GM12878 (cell line): ENCODE measurements at regions not wholly inside any gene's neighbourhood (a gene's known extent, or its start where the extent isn't known, plus 50 kb on each side); places are given as distances from the start of the nearest gene placed in this dataset.

Experiments
- ATAC-seq: fragments of 200-7000 bp; cut with Tn5 transposase; 3 replicates; pipeline ENCODE4 v1.9.1; 2020; ENCODE audit warnings: mild to moderate bottlenecking, moderate library complexity
- BruUV-seq: library from RNA; stranded (reverse); fragments of 400-500 nt; replicated peaks from 2 replicates; lab custom pipeline; 2021; lab: Mats Ljungman, UMichigan
- CTCF ChIA-PET: fragments of 300-600 bp; sonication (Branson Sonifier 250); formaldehyde crosslinking; extraction: SDS; loops from one replicate; lab custom pipeline; 2021; ENCODE audit warnings: inconsistent platforms; lab: Yijun Ruan, JAX
- POLR2A ChIA-PET: fragments of 350-600 bp; formaldehyde crosslinking; extraction: SDS; loops from one replicate; lab custom pipeline; 2021; ENCODE audit warnings: inconsistent platforms; lab: Charles Lee
- RAD21 ChIA-PET: fragments of 300-600 bp; sonication (Branson Sonifier 250); formaldehyde crosslinking; loops from one replicate; lab custom pipeline; 2023; ENCODE audit warnings: antibody characterized with exemption; ENCODE audit not compliant: unreplicated experiment; lab: Charles Lee
- SMC1A ChIA-PET: fragments of 300-600 bp; sonication (Branson Sonifier 250); formaldehyde crosslinking; loops from one replicate; lab custom pipeline; 2023; ENCODE audit not compliant: unreplicated experiment, uncharacterized antibody; lab: Charles Lee
- DNase-seq: peaks from one replicate; pipeline ENCODE4 v3.0.0-alpha.2; 2011; ENCODE audit warnings: low read depth, low spot score
- FAIRE-seq: peaks from 3 replicates; lab custom pipeline; 2011; peaks lifted over from hg19 to GRCh38; lab: Jason Lieb, UNC
- H2AFZ ChIP-seq: 2 replicates; pipeline ENCODE4 v1.6.0; 2011; ENCODE audit warnings: low read depth, low read length, control low read depth; ENCODE audit not compliant: control insufficient read depth
- H3K27ac ChIP-seq: 2 replicates; pipeline ENCODE4 v1.5.1; 2011; ENCODE audit warnings: control low read depth; ENCODE audit not compliant: control insufficient read depth, insufficient read depth
- H3K27me3 ChIP-seq, 2 experiments: replicated peaks in 1 of 2; 2 replicates each; pipeline versions ENCODE4 v1.6.0 to v1.6.1; 2011; ENCODE audit warnings: low read length in 1 of 2; ENCODE audit not compliant: control insufficient read depth in 2 of 2, insufficient read depth in 2 of 2
- H3K36me3 ChIP-seq, 2 experiments: 2 replicates each; pipeline ENCODE4 v1.5.1; 2011; ENCODE audit warnings: low read length in 1 of 2; ENCODE audit not compliant: control insufficient read depth in 2 of 2, insufficient read depth in 2 of 2
- H3K4me1 ChIP-seq: 2 replicates; pipeline ENCODE4 v1.6.1; 2011; ENCODE audit warnings: mild to moderate bottlenecking, low read length, moderate library complexity, mixed read lengths; ENCODE audit not compliant: control insufficient read depth, insufficient read depth
- H3K4me2 ChIP-seq: 2 replicates; pipeline ENCODE4 v1.6.0; 2011; ENCODE audit warnings: control low read depth; ENCODE audit not compliant: control insufficient read depth, insufficient read depth
- H3K4me3 ChIP-seq: fragments of 200-600 bp; sonication (generic); 2 replicates; pipeline ENCODE4 v1.5.1; 2016
- H3K79me2 ChIP-seq: 2 replicates; pipeline ENCODE4 v1.6.0; 2011; ENCODE audit warnings: low read length; ENCODE audit not compliant: control insufficient read depth, insufficient read depth
- H3K9ac ChIP-seq: 2 replicates; pipeline ENCODE4 v1.8.0; 2011; ENCODE audit warnings: low read length, control low read depth, mixed read lengths; ENCODE audit not compliant: control insufficient read depth, insufficient read depth
- H3K9me3 ChIP-seq: replicated peaks from 3 replicates; pipeline ENCODE4 v1.5.1; 2011; ENCODE audit warnings: mild to moderate bottlenecking, low read length; ENCODE audit not compliant: control insufficient read depth, insufficient read depth
- H4K20me1 ChIP-seq: 2 replicates; pipeline ENCODE4 v1.6.0; 2011; ENCODE audit not compliant: control insufficient read depth, insufficient read depth
- BCL11A ChIP-seq: IDR thresholded peaks from 2 replicates; pipeline ENCODE4 v1.6.1; 2011; ENCODE audit warnings: low read depth, low read length
- EP300 ChIP-seq, 2 experiments: fragments of 150-350 bp in 1 of 2; IDR thresholded peaks; 2 replicates each; pipeline ENCODE4 v1.6.1; 2011 to 2012; ENCODE audit warnings: low read depth in 2 of 2, low read length in 2 of 2, borderline replicate concordance in 1 of 2, improper control_type of control experiment in 1 of 2, inconsistent platforms in 1 of 2; ENCODE audit not compliant: control insufficient read depth in 1 of 2
- FOXM1 ChIP-seq: IDR thresholded peaks from 2 replicates; pipeline ENCODE4 v1.6.1; 2012; ENCODE audit warnings: low read depth, mild to moderate bottlenecking, inconsistent platforms, low read length, moderate library complexity
- HDAC2 ChIP-seq: fragments of 200-600 bp; sonication (generic); IDR thresholded peaks from 2 replicates; pipeline ENCODE4 v1.6.1; 2017
- MTA3 ChIP-seq: IDR thresholded peaks from 2 replicates; pipeline ENCODE4 v1.6.1; 2012; ENCODE audit warnings: low read length, inconsistent platforms, borderline replicate concordance
- NBN ChIP-seq: fragments of 450-650 bp; IDR thresholded peaks from 2 replicates; pipeline ENCODE4 v1.6.1; 2016
- POLR2AphosphoS5 ChIP-seq: IDR thresholded peaks from 2 replicates; pipeline ENCODE4 v1.6.1; 2011; ENCODE audit warnings: mild to moderate bottlenecking, low read length, inconsistent platforms
- REST ChIP-seq: IDR thresholded peaks from 2 replicates; pipeline ENCODE4 v1.6.1; 2012; ENCODE audit warnings: mild to moderate bottlenecking, low read depth, low read length
- TAF1 ChIP-seq: IDR thresholded peaks from 2 replicates; pipeline ENCODE4 v1.6.1; 2011; ENCODE audit warnings: mild to moderate bottlenecking, low read depth, low read length, borderline replicate concordance
- TARDBP ChIP-seq: IDR thresholded peaks from 2 replicates; pipeline ENCODE4 v1.6.1; 2016; ENCODE audit warnings: borderline replicate concordance
- ZBED1 ChIP-seq: IDR thresholded peaks from 2 replicates; pipeline ENCODE4 v1.6.1; 2016; ENCODE audit warnings: borderline replicate concordance
- WGBS: methylation state at CpG from one replicate; pipeline ENCODE4 v1.1.6; 2016; ENCODE audit warnings: low lambda C conversion rate; ENCODE audit not compliant: insufficient replicate concordance, insufficient coverage; ENCODE audit errors: missing lambda C conversion rate; 5-methylcytosine and 5-hydroxymethylcytosine counted together
- in situ Hi-C: fragments of 300-500 bp; cut with MboI; formaldehyde crosslinking; loops from 9 replicates; pipeline ENCODE4 v1.14.3; 2018; ENCODE audit warnings: mixed read lengths
- intact Hi-C: fragments of 100-400 bp; cut with micrococcal nuclease; formaldehyde crosslinking; loops from one replicate; pipeline ENCODE4 v1.14.2; 2022; ENCODE audit not compliant: unreplicated experiment
- TF ChIP-seq, protein P1 (sequence below): fragments of 150-350 bp; IDR thresholded peaks from 2 replicates; pipeline ENCODE4 v1.6.1; 2016; ENCODE audit warnings: low read depth, low read length
- TF ChIP-seq, protein P2 (sequence below): IDR thresholded peaks from 2 replicates; pipeline ENCODE4 v1.6.1; 2012; ENCODE audit warnings: low read length, inconsistent platforms
- TF ChIP-seq, protein P3 (sequence below): IDR thresholded peaks from 2 replicates; pipeline ENCODE4 v1.6.1; 2011; ENCODE audit warnings: low read depth, mild to moderate bottlenecking, low read length, moderate library complexity, borderline replicate concordance; ENCODE audit errors: extremely low read depth

DNA sequence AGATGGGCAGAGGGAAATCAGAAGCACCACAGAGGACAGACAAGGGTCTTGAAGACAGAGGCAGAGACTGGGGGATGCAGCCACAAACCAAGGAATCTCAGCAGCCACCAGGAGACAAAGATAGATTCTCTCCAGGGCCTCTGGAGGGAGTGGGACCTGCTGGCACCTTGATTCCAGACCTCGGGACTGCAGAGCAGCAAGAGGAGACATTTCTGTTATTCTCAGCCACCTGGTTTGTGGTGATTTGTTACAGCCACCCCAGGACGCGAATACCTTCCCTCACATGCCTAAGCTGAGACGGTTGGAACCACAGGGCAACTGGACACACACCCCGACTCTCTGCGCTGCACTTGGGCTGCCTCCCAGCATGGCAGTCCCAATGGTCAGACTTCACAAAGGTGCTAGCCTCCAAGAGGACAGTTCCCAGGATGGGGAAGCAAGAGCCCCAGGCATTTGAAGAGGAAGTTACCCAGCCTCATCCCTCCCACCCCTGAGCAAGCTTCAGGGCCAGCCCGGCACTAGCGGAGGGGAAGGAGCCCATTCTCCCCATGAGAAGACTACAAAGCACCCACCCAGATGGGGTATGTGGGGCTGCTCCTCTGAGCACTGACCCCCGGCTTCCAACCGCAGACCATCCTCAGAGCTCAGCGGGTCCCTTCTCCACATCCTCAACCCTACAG, 104.6 kb upstream of the INSIG1 start (continued):
- TF ChIP-seq EP300 (IDR thresholded peaks at IDR 0.05; ENCODE audit: borderline replicate concordance in 1 of 2, control insufficient read depth in 1 of 2, low read depth in 2 of 2, low read length in 2 of 2) = no peak
- TF ChIP-seq TAF1 = no peak
- TF ChIP-seq NBN = no peak
- no peak for TF ChIP-seq POLR2AphosphoS5
- no peak for TF ChIP-seq HDAC2

DNA sequence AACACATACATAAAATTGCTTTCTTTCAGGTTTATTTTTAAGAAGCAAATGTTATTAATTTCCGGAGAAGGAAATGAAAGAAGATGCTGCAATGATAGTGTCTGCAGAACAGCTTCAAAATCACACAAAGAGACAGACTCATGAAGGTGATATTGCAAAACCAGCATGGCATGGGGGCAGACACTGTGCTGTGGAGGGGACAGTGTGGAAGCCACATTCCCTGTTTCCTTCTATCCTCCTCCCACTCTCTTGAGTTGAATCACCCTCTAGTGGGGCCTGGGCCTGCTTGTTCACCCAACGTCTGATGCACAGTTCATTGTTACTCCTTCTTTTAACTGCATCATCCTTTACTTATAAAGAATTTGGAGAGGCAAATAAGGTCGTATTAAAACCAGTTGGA, 104.0 kb upstream of the INSIG1 start:
- Histone ChIP-seq H3K9me3 (peaks cover 8% of the 10 kb centered on the region; the same call in 2 of the 3 replicates), H3K4me2 (no peak overlapping the region), H2AFZ (no peak overlapping the region), H4K20me1 (no peaks in the 10 kb centered on the region), H3K27ac (no peak overlapping the region), H3K9ac (no peak overlapping the region), H3K79me2 (no peaks in the 10 kb centered on the region), H3K36me3 (no peaks in the 10 kb centered on the region), H3K4me1 (peaks cover 13% of the 10 kb centered on the region), H3K4me3 (no peak overlapping the region), H3K27me3 (no peaks in the 10 kb centered on the region)
- no TSS peak for BruUV-seq
- ChIA-PET POLR2A (no interaction called here), SMC1A (interaction anchor here (1.4 kb wide), 1 partner anchor 11 kb away, joined by 3 read pairs; no protein-coding TSS in a partner anchor), RAD21 (no interaction called here), CTCF (interaction anchor here (1.4 to 5.3 kb wide), 2 partner anchors 150 to 266 kb away, joined by 3 to 37 read pairs; no protein-coding TSS in a partner anchor)
- 46% methylated on average over 3 of the region's 3 CpGs for WGBS
- no peak for DNase-seq
- in situ Hi-C loops (no loop called here), intact Hi-C loops (loop anchor here (5.0 kb wide), 1 partner anchor 104 kb away; the partner anchor contains the start of gene INSIG1)
- ATAC-seq = no peak
- no peak for FAIRE-seq
- TF ChIP-seq REST (no peak), FOXM1 (no peak), ZBED1 (no peak), BCL11A (no peak), MTA3 (no peak), TARDBP (no peak)
- TF ChIP-seq, protein P1, sequence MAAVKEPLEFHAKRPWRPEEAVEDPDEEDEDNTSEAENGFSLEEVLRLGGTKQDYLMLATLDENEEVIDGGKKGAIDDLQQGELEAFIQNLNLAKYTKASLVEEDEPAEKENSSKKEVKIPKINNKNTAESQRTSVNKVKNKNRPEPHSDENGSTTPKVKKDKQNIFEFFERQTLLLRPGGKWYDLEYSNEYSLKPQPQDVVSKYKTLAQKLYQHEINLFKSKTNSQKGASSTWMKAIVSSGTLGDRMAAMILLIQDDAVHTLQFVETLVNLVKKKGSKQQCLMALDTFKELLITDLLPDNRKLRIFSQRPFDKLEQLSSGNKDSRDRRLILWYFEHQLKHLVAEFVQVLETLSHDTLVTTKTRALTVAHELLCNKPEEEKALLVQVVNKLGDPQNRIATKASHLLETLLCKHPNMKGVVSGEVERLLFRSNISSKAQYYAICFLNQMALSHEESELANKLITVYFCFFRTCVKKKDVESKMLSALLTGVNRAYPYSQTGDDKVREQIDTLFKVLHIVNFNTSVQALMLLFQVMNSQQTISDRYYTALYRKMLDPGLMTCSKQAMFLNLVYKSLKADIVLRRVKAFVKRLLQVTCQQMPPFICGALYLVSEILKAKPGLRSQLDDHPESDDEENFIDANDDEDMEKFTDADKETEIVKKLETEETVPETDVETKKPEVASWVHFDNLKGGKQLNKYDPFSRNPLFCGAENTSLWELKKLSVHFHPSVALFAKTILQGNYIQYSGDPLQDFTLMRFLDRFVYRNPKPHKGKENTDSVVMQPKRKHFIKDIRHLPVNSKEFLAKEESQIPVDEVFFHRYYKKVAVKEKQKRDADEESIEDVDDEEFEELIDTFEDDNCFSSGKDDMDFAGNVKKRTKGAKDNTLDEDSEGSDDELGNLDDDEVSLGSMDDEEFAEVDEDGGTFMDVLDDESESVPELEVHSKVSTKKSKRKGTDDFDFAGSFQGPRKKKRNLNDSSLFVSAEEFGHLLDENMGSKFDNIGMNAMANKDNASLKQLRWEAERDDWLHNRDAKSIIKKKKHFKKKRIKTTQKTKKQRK = no peak
- TF ChIP-seq, protein P2, sequence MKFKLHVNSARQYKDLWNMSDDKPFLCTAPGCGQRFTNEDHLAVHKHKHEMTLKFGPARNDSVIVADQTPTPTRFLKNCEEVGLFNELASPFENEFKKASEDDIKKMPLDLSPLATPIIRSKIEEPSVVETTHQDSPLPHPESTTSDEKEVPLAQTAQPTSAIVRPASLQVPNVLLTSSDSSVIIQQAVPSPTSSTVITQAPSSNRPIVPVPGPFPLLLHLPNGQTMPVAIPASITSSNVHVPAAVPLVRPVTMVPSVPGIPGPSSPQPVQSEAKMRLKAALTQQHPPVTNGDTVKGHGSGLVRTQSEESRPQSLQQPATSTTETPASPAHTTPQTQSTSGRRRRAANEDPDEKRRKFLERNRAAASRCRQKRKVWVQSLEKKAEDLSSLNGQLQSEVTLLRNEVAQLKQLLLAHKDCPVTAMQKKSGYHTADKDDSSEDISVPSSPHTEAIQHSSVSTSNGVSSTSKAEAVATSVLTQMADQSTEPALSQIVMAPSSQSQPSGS = no peak
- TF ChIP-seq, protein P3, sequence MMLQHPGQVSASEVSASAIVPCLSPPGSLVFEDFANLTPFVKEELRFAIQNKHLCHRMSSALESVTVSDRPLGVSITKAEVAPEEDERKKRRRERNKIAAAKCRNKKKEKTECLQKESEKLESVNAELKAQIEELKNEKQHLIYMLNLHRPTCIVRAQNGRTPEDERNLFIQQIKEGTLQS = no peak
